HuH-7.5 (cell line): ENCODE measurements at regions not wholly inside any gene's neighbourhood (a gene's known extent, or its start where the extent isn't known, plus 50 kb on each side); places are given as distances from the start of the nearest gene placed in this dataset.

Source experiments
- DNase-seq: peaks from one replicate; pipeline ENCODE4 v3.0.0; 2011; ENCODE audit warnings: low spot score

GRCh38 chr10:62631241-62631640 is 173.3 kb upstream of the ADO start:
- no peak for DNase-seq

GRCh38 chr10:62632071-62632809 is 172.3 kb upstream of the ADO start:
- DNase-seq = no peak

DNA sequence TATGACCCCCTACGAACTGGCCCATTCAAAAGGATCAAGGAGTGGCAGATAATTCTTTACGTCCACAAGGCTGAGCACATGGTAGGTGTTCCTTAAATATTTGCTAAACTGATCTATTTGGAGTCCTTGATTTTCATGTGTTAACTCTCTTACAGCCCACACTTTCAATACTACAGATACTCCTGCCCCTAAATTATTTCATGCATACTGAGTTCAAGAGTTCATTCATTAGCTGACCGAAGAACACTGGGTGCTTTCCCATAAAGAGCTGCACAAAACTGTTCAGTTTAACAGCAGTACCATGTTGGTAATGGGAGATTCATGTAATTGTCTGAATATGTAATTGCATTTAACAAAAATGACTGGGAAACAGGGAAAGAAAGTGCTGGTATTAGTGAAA is 170.5 kb upstream of the ADO start:
- DNase-seq = no peak

DNA sequence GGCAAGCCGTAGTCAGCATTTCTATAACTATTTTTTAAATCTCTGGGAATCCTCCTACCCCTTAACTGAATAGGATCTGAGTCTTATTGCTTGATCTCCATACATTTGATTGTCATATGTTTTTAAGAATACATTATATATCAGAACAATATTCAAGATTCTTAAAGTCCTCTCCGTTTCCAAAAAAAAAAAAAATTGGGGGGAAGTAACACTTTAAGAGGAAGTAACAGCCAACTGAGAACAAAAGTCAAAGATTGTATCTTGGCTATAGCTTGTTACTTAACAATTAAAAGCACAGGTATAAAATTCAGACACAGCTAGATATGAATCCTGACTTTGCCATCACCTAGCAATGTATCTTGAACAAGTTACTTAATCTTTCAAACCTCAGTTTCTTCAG is 169.9 kb upstream of the ADO start:
- DNase-seq = no peak

GRCh38 chr10:62635127-62635526 is 169.4 kb upstream of the ADO start:
- no peak for DNase-seq

DNA sequence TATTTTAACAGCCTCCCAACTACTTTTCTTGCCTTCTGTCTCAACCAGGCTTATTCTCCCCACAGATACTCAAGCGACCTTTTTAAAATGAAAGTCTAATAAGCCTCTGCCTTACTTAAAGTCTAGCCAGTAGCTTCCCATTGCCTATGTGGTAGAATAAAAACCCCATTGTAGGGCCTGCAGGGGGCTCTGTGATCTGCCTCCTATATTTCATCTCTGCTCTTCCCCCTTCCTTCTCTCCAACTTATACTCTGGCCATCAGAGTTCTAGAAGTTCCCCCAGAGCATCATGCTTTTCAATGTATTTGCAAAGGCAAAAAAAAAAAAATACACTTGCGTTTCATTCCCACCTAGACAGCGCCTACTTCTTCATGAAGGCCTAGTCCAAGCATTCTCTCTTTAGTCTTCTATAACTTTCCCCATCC is 167.7 kb upstream of the ADO start:
- no peak for DNase-seq

DNA sequence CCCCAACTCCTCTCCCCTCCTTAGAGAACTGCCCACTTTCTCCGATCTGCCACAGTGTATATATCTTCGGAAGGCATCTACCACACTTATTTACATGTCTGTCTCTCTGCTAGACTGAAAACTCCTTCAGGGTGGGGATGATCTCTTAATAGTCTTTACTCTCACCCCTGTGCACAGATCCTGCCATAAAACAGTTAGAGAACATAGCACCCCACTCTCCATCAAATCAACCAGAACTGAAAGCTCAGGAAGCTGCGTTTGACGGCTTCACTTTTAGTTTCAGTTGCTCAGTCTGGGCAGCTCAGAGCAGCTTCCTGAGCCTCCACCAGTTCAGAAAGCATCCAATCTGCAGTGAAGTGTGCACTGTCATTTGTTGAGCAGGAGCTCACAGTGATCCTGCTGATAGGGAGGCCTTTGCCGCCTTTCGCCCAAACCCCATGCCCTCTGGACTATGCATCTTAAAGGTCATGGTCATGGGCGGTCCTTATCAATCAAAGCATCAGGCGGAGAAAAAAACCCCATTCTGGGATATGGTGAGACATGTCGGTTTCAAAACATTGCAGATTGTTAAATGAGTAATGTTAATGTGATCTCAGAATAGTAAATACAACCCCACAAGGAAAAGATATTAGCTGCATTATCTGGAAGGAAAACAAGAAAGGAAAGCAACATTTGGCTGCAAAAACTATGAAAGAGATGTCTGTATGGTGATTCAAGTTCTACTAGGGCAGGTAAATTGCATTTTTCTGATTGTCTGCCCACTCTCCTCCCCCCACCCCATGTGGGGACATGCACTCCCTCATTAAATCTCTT is 167.1 kb upstream of the ADO start:
- DNase-seq = no peak

DNA sequence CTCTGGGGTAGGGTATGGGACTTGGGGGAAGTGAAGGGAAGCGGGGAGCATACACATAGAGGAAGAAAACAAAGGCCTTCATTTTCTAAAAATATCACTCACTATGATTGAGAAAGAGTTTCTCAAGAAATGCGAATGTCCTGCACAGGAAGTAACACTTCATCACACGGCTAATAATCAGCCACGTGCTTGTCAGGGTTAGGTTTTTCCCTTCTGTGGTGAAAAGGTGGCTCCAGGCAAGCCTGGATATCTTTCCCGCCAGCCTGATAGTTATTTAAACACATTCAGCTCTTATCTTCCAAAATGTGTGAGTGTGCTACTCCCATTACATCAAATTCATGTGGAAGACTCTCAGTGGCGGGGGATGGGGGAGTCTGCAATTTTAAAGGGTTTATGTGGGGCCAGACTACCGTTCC is 166.4 kb upstream of the ADO start:
- no peak for DNase-seq

DNA sequence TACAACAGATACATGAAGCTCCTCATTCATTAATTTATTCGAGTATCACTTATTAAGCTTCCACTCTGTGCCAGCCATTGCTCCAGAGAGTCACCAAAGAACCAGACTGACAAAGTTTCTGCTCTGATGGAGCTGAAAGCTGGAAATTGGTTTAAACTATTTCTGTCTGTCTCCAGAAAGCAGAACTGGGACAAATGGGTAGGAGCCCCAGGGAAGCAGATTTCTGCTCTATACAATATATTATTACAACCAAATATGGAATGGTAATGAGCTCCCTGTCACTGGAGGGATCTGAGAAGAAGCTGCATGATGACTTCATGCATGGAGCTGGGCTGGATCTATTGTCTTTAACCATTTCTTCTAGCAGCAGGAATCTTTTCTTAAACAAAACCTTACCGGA is 165.4 kb upstream of the ADO start:
- no peak for DNase-seq

- DNase-seq = no peak
These were observed 164.1 kb upstream of the ADO start for GRCh38 chr10:62640411-62640810.

GRCh38 chr10:62643606-62644587 is 160.6 kb upstream of the ADO start:
- DNase-seq = no peak

DNA sequence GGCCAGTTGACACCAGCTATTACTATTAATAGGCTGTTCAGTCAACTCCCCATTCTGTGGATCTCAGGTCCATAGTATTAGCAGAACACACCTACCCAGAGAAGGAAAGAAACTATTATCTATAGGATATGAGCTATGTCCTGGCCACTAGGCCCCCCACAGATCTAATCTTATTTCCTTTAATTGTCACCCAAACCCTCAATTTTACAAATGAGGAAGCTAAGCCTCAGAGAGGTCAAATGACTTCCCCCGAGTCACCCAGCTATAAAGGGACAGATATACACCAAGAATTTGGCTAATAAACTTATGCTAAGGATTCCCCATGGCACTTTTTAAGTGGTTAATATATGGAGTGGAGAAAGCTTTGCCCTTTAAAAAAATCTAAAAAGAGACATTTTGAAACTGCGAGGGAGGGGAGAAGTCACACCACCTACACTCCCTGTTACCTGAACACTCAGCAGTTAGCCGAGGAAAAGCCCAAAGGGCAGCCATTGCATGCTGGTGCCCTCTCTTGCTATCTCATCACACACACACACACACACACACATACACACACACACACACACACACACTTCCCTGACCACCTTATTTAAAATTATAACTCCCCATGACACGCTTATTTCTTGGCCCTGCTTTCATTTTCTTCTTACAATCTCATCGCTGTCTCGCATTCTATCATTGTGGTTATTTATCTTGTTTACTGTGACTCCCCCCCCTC is 157.0 kb upstream of the ADO start:
- no peak for DNase-seq

DNA sequence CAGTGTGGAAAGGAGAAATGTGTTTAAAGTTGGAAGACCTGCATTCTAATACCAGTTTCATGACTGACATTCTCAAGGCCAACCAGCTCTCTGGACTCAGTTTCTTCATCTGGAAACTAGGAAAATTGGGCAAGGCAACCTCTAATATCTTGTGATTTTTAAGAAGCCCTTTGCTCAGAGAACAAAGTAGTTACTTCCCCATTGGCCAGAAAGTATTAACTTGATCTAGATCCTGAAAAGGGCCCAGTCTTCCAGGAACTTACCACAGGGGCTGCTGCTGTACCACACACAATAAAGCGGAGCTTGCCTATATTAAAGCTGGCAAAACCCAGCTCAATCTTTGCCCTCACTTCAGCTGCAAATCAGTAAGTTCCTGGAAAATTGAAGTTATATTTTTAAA is 155.6 kb upstream of the ADO start:
- no peak for DNase-seq

DNA sequence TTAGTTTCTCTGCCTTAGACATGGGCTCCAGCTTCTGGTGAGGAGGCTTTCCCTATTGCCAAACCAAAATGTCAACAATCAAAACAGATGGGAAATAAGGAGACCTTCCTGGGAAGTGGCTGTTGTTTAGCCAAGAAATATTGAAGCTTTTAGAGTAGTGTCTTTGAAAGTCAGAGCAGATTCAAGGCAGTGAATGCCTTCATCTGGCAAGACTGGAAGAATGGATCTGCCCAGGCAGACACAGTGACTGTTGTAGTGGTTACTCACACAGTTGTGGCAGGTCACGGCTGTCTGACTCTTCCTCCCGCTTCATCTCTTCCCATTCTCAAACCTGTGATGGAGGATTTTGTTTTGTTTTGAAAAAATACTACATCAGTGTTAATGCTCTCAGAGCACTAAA is 154.1 kb upstream of the ADO start:
- DNase-seq = no peak

DNA sequence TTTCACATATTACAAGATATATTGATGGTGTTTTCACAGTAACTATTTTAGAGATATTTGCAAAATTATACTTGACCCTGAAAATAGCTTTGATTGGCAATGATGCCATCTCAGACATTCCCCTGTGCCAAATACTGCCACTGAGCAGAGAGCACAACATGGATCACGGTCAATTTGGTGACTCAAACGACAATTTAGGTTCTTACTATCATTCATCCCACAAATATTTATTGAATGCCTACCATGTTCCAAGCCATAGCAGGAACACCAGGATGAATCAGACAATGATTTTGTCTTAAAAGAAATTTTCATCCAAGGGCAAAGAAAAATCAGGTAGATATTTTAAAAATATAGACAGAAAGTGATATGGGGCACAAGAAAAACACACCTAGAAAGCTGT is 153.2 kb upstream of the ADO start:
- DNase-seq = no peak

DNA sequence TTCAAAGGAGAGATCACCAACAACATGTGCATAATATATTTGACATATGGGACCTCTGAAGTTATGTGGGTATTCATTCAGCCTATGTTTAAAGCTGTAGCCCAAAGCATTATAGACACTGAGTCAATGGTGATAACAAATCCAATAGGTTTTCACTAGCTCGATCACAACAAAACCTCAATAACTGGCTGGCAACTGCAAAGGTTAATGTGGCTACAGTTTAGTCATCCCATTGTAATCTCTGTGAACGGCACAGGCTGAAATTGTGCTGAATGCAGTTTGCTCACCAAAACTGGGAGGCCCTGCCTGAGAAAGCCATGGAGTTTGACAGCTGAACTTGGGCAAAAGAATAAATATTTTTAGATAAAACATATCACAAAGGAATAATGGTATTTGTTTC is 152.4 kb upstream of the ADO start:
- no peak for DNase-seq

- DNase-seq = no peak
These were observed 152.0 kb upstream of the ADO start for GRCh38 chr10:62652564-62652963.

- DNase-seq = no peak
These were observed 151.3 kb upstream of the ADO start for GRCh38 chr10:62653254-62653653.

- DNase-seq = no peak
These were observed 149.6 kb upstream of the ADO start for GRCh38 chr10:62654966-62655336.

- no peak for DNase-seq
These were observed 149.1 kb upstream of the ADO start for GRCh38 chr10:62655337-62655994.

DNA sequence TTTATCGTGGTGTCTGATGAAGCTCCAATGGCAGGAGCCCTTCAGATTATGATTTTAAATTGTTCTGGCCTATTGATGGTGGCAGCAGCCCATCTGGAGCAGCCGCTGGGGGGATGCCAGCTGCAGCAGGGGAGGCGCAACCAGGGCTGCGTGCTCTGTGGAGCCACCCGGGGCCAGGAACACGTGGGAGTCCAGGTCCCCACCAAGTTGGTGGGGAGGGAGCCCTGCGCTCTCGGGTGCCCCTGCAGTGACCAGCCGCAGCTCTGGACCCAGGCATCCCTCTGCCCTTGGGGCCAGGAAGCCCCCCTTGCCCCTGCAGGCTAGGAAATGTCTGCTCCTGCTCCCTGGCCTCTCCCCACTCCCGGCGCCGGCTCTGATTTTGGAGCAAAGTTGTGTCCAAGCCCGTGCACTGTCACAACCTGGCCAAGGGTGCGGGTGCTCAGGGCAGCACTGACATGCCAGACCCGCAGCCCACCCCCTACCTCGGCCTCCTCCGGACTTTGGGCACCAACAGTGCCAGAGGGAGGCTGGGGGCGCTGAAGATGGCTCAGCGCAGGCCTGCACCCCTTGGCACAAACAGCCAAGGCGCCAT is 147.2 kb upstream of the ADO start:
- DNase-seq = no peak
